NCI-H82 treated with DMSO at 0.1 percent for 48 hours (cell line): ENCODE measurements at regions not wholly inside any gene's neighbourhood (a gene's known extent, or its start where the extent isn't known, plus 50 kb on each side); places are given as distances from the start of the nearest gene placed in this dataset.
A peak's percentile ranks its signal among the peaks of the same experiment; 100 is the strongest.

Experiments
- DNase-seq: peaks from one replicate; lab custom pipeline; 2025; ENCODE audit not compliant: unreplicated experiment; lab: John Stamatoyannopoulos, UW

- DNase-seq: no peak
Observed at GRCh38 chr6:15780437-15780836, 117.6 kb upstream of the DTNBP1 start.

- no peak for DNase-seq
Observed at GRCh38 chr6:15779726-15780125, 116.9 kb upstream of the DTNBP1 start.

GRCh38 chr6:15776458-15776980 is 113.7 kb upstream of the DTNBP1 start:
- no peak for DNase-seq

- DNase-seq: no peak
Observed at GRCh38 chr6:15775741-15776140, 112.9 kb upstream of the DTNBP1 start.

- no peak for DNase-seq
Observed at GRCh38 chr6:15775076-15775634, 112.3 kb upstream of the DTNBP1 start.

GRCh38 chr6:15773806-15774410 is 111.1 kb upstream of the DTNBP1 start:
- DNase-seq: no peak

- DNase-seq: no peak
Observed at GRCh38 chr6:15770347-15771143, 107.7 kb upstream of the DTNBP1 start.

- peak; percentile 42 for DNase-seq
Observed at GRCh38 chr6:15769511-15770018, 106.7 kb upstream of the DTNBP1 start.

GRCh38 chr6:15768999-15769398 is 106.2 kb upstream of the DTNBP1 start:
- no peak for DNase-seq

GRCh38 chr6:15763837-15764236 is 101.0 kb upstream of the DTNBP1 start:
- DNase-seq: no peak

- DNase-seq: no peak
Observed at GRCh38 chr6:15763364-15763763, 100.5 kb upstream of the DTNBP1 start.

- no peak for DNase-seq
Observed at GRCh38 chr6:15761045-15761502, 98.2 kb upstream of the DTNBP1 start.

GRCh38 chr6:15758631-15759215 is 95.9 kb upstream of the DTNBP1 start:
- DNase-seq: no peak

- DNase-seq: no peak
Observed at GRCh38 chr6:15755526-15755925, 92.7 kb upstream of the DTNBP1 start.

GRCh38 chr6:15754706-15755079 is 91.9 kb upstream of the DTNBP1 start:
- no peak for DNase-seq

- no peak for DNase-seq
Observed at GRCh38 chr6:15754035-15754705, 91.3 kb upstream of the DTNBP1 start.

GRCh38 chr6:15752820-15753219 is 90.0 kb upstream of the DTNBP1 start:
- DNase-seq: no peak

GRCh38 chr6:15751721-15752350 is 89.0 kb upstream of the DTNBP1 start:
- DNase-seq: no peak

- DNase-seq: no peak
Observed at GRCh38 chr6:15748341-15748740, 85.5 kb upstream of the DTNBP1 start.

- no peak for DNase-seq
Observed at GRCh38 chr6:15747354-15747883, 84.6 kb upstream of the DTNBP1 start.
